Cardiac muscle cell (in vitro differentiated cells and primary cell): ENCODE measurements at regions not wholly inside any gene's neighbourhood (a gene's known extent, or its start where the extent isn't known, plus 50 kb on each side); places are given as distances from the start of the nearest gene placed in this dataset.

Experiments used
- DNase-seq, 2 donors: peaks; one replicate each; pipeline versions ENCODE4 v3.0.0 to v3.0.0-alpha.2; 2010 to 2017; ENCODE audit warnings: low read depth in 1 of 2, low spot score in 1 of 2
- H3K27ac ChIP-seq: fragments of 200-600 bp; sonication (generic); 2 replicates; pipeline ENCODE4 v1.5.1; 2016
- H3K27me3 ChIP-seq: fragments of 200-600 bp; sonication (generic); 2 replicates; pipeline ENCODE4 v1.6.0; 2016; ENCODE audit warnings: control low read depth
- H3K36me3 ChIP-seq: fragments of 200-600 bp; sonication (generic); 2 replicates; pipeline ENCODE4 v1.5.1; 2016; ENCODE audit warnings: control low read depth
- H3K4me1 ChIP-seq: fragments of 200-600 bp; sonication (generic); 2 replicates; pipeline ENCODE4 v1.8.1; 2017; ENCODE audit warnings: low read depth, mild to moderate bottlenecking, mixed run types
- H3K4me3 ChIP-seq: fragments of 200-600 bp; sonication (generic); 2 replicates; pipeline ENCODE4 v1.5.1; 2016; ENCODE audit warnings: mild to moderate bottlenecking
- H3K9me3 ChIP-seq: fragments of 200-600 bp; sonication (generic); 2 replicates; pipeline ENCODE4 v1.5.1; 2017; ENCODE audit warnings: low read depth, mild to moderate bottlenecking, control low read depth
- CTCF ChIP-seq: IDR thresholded peaks from 2 replicates; pipeline ENCODE4 v1.5.1; 2012; ENCODE audit warnings: low read depth, mild to moderate bottlenecking, low read length

- Histone ChIP-seq H3K36me3 (no peaks in the 10 kb centered on the region), H3K27ac (no peak overlapping the region), H3K9me3 (no peaks in the 10 kb centered on the region), H3K27me3 (no peaks in the 10 kb centered on the region), H3K4me3 (no peak overlapping the region), H3K4me1 (no peaks in the 10 kb centered on the region)
- no peak for DNase-seq
- TF ChIP-seq CTCF = no peak
These were observed 74.7 kb upstream of the INTU start for GRCh38 chr4:127558088-127558487.

- no peak overlapping the region for H3K4me3 ChIP-seq
- H3K36me3 ChIP-seq = no peaks in the 10 kb centered on the region
- no peak overlapping the region for H3K27ac ChIP-seq
- DNase-seq = no peak
- no peaks in the 10 kb centered on the region for H3K4me1 ChIP-seq
- no peaks in the 10 kb centered on the region for H3K9me3 ChIP-seq
- no peak for TF ChIP-seq CTCF
- no peaks in the 10 kb centered on the region for H3K27me3 ChIP-seq
These were observed 74.0 kb upstream of the INTU start for GRCh38 chr4:127558489-127559407.

GRCh38 chr4:127559981-127560380, 72.8 kb upstream of the INTU start:
- no peak for DNase-seq
- Histone ChIP-seq H3K36me3 (no peaks in the 10 kb centered on the region), H3K27ac (no peak overlapping the region), H3K4me1 (no peaks in the 10 kb centered on the region), H3K4me3 (no peak overlapping the region), H3K9me3 (no peaks in the 10 kb centered on the region), H3K27me3 (no peaks in the 10 kb centered on the region)
- TF ChIP-seq CTCF = no peak

- DNase-seq = no peak
These were observed 72.0 kb upstream of the INTU start for GRCh38 chr4:127560755-127561154.

GRCh38 chr4:127574643-127575042, 58.1 kb upstream of the INTU start:
- no peak for DNase-seq
- H3K4me1 ChIP-seq = no peaks in the 10 kb centered on the region
- H3K36me3 ChIP-seq = no peaks in the 10 kb centered on the region
- no peak overlapping the region for H3K27ac ChIP-seq
- TF ChIP-seq CTCF = no peak
- no peaks in the 10 kb centered on the region for H3K9me3 ChIP-seq
- H3K4me3 ChIP-seq = no peak overlapping the region
- H3K27me3 ChIP-seq = no peaks in the 10 kb centered on the region

More at GRCh38 chr4:127560755-127561154, 72.0 kb upstream of the INTU start:
- no peak for TF ChIP-seq CTCF
- H3K4me3 ChIP-seq = no peak overlapping the region
- H3K36me3 ChIP-seq = no peaks in the 10 kb centered on the region
- no peaks in the 10 kb centered on the region for H3K9me3 ChIP-seq
- no peak overlapping the region for H3K27ac ChIP-seq
- H3K4me1 ChIP-seq = no peaks in the 10 kb centered on the region
- H3K27me3 ChIP-seq = no peaks in the 10 kb centered on the region
